ENCODE measurements at regions not wholly inside any gene's neighbourhood (a gene's known extent, or its start where the extent isn't known, plus 50 kb on each side); places are given as distances from the start of the nearest gene placed in this dataset.

DNA sequence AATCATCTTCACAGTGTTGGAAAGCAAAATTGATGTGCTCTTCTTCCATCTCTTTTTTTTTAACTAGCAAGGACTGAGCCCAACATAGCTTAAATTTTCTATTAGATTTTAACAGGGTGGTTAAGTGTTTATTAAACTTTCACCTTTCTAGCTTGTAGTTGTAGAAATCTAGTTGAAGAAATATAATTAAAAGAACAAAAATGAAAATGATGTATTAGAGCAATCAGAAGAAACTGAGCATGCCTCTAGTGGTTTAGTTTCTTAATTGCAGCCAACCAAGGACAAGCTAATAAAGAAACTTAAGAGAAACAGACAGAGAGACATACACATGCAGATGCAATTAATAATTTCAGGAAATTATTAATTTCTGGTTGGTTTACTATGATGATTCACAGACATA, 673.0 kb upstream of the LMO3 start:
- no peak for TF ChIP-seq HNRNPH1 (optimal IDR thresholded peaks at IDR 0.05; ENCODE audit: low read depth, low read length)
- TF ChIP-seq, protein P1, sequence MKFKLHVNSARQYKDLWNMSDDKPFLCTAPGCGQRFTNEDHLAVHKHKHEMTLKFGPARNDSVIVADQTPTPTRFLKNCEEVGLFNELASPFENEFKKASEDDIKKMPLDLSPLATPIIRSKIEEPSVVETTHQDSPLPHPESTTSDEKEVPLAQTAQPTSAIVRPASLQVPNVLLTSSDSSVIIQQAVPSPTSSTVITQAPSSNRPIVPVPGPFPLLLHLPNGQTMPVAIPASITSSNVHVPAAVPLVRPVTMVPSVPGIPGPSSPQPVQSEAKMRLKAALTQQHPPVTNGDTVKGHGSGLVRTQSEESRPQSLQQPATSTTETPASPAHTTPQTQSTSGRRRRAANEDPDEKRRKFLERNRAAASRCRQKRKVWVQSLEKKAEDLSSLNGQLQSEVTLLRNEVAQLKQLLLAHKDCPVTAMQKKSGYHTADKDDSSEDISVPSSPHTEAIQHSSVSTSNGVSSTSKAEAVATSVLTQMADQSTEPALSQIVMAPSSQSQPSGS (CRISPR knock-in tag; IDR thresholded peaks at IDR 0.05), result no peak
- TF ChIP-seq GTF2F1 (IDR thresholded peaks at IDR 0.05; ENCODE audit: low read depth, low read length), result no peak
- no peak for TF ChIP-seq POLR2AphosphoS2 (IDR thresholded peaks at IDR 0.05; ENCODE audit: low read length)
- no peak for TF ChIP-seq ZNF512 (tag; IDR thresholded peaks at IDR 0.05)
- TF ChIP-seq PPARD (CRISPR knock-in tag; IDR thresholded peaks at IDR 0.05), result no peak
- no peak for TF ChIP-seq ZNF780A (CRISPR knock-in tag; IDR thresholded peaks at IDR 0.05)
- TF ChIP-seq, protein P2, sequence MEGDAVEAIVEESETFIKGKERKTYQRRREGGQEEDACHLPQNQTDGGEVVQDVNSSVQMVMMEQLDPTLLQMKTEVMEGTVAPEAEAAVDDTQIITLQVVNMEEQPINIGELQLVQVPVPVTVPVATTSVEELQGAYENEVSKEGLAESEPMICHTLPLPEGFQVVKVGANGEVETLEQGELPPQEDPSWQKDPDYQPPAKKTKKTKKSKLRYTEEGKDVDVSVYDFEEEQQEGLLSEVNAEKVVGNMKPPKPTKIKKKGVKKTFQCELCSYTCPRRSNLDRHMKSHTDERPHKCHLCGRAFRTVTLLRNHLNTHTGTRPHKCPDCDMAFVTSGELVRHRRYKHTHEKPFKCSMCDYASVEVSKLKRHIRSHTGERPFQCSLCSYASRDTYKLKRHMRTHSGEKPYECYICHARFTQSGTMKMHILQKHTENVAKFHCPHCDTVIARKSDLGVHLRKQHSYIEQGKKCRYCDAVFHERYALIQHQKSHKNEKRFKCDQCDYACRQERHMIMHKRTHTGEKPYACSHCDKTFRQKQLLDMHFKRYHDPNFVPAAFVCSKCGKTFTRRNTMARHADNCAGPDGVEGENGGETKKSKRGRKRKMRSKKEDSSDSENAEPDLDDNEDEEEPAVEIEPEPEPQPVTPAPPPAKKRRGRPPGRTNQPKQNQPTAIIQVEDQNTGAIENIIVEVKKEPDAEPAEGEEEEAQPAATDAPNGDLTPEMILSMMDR (IDR thresholded peaks at IDR 0.05 in 2 of 3, conservative IDR thresholded peaks at IDR 0.05 in 1 of 3; ENCODE audit: insufficient read depth in 2 of 3, low read depth in 1 of 3, low read length in 3 of 3), result no peak
- TF ChIP-seq, protein P3, sequence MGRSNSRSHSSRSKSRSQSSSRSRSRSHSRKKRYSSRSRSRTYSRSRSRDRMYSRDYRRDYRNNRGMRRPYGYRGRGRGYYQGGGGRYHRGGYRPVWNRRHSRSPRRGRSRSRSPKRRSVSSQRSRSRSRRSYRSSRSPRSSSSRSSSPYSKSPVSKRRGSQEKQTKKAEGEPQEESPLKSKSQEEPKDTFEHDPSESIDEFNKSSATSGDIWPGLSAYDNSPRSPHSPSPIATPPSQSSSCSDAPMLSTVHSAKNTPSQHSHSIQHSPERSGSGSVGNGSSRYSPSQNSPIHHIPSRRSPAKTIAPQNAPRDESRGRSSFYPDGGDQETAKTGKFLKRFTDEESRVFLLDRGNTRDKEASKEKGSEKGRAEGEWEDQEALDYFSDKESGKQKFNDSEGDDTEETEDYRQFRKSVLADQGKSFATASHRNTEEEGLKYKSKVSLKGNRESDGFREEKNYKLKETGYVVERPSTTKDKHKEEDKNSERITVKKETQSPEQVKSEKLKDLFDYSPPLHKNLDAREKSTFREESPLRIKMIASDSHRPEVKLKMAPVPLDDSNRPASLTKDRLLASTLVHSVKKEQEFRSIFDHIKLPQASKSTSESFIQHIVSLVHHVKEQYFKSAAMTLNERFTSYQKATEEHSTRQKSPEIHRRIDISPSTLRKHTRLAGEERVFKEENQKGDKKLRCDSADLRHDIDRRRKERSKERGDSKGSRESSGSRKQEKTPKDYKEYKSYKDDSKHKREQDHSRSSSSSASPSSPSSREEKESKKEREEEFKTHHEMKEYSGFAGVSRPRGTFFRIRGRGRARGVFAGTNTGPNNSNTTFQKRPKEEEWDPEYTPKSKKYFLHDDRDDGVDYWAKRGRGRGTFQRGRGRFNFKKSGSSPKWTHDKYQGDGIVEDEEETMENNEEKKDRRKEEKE (IDR thresholded peaks at IDR 0.05; ENCODE audit: borderline replicate concordance in 1 of 2, control insufficient read depth in 1 of 2, low read depth in 2 of 2, low read length in 1 of 2), result no peak
- TF ChIP-seq TGIF2 (CRISPR knock-in tag; IDR thresholded peaks at IDR 0.05), result no peak
- no peak for TF ChIP-seq ZNF24 (IDR thresholded peaks at IDR 0.05)
- TF ChIP-seq ZEB2 (IDR thresholded peaks at IDR 0.05), result no peak
- TF ChIP-seq, protein P4, sequence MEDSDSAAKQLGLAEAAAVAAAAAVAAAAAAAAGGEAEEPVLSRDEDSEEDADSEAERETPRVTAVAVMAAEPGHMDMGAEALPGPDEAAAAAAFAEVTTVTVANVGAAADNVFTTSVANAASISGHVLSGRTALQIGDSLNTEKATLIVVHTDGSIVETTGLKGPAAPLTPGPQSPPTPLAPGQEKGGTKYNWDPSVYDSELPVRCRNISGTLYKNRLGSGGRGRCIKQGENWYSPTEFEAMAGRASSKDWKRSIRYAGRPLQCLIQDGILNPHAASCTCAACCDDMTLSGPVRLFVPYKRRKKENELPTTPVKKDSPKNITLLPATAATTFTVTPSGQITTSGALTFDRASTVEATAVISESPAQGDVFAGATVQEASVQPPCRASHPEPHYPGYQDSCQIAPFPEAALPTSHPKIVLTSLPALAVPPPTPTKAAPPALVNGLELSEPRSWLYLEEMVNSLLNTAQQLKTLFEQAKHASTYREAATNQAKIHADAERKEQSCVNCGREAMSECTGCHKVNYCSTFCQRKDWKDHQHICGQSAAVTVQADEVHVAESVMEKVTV (CRISPR knock-in tag; IDR thresholded peaks at IDR 0.05), result no peak

Data from K562 (cell line).